HepG2 (cell line): ENCODE measurements at regions not wholly inside any gene's neighbourhood (a gene's known extent, or its start where the extent isn't known, plus 50 kb on each side); places are given as distances from the start of the nearest gene placed in this dataset.

Experiments used
- ATAC-seq: fragments of 200-7000 bp; cut with Tn5 transposase; 3 replicates; pipeline ENCODE4 v1.9.1; 2020; ENCODE audit warnings: mild to moderate bottlenecking, moderate library complexity
- BruUV-seq: library from RNA; stranded (reverse); fragments of 400-500 nt; replicated peaks from 2 replicates; lab custom pipeline; 2021; lab: Mats Ljungman, UMichigan
- CTCF ChIA-PET: fragments of 300-600 bp; formaldehyde crosslinking; extraction: SDS; loops from one replicate; lab custom pipeline; 2021; ENCODE audit warnings: low total read pairs, inconsistent platforms, low intra/inter-chr PET ratio; lab: Yijun Ruan, JAX
- POLR2A ChIA-PET: fragments of 350-600 bp; sonication (Branson Sonifier 250); formaldehyde crosslinking; loops from one replicate; lab custom pipeline; 2020; ENCODE audit warnings: antibody characterized with exemption, inconsistent platforms; lab: Yijun Ruan, JAX
- DNase-seq: peaks from one replicate; pipeline ENCODE4 v3.0.0-alpha.2; 2015; ENCODE audit warnings: low spot score
- FAIRE-seq: peaks from 3 replicates; lab custom pipeline; 2011; peaks lifted over from hg19 to GRCh38; lab: Jason Lieb, UNC
- H2AFZ ChIP-seq: one replicate; pipeline ENCODE4 v1.6.1; 2011; ENCODE audit warnings: low read length, inconsistent platforms
- H3K27ac ChIP-seq: fragments of 300-600 bp; 3 replicates; pipeline ENCODE4 v1.8.0; 2011; ENCODE audit warnings: mixed run types, mild to moderate bottlenecking, mixed read lengths, low read length, inconsistent platforms; ENCODE audit not compliant: insufficient read depth; ENCODE audit errors: extremely low read length
- H3K27me3 ChIP-seq, 2 experiments: fragments of 200-600 bp in 1 of 2; 2 replicates in 1 of 2; 3 replicates in 1 of 2; pipeline versions ENCODE4 v1.6.0 to v1.8.0; 2011; ENCODE audit warnings: low read length in 2 of 2, mild to moderate bottlenecking in 2 of 2, moderate library complexity in 2 of 2, inconsistent platforms in 1 of 2; ENCODE audit not compliant: insufficient read depth in 2 of 2, control insufficient read depth in 1 of 2
- H3K36me3 ChIP-seq, 2 experiments: fragments of 200-600 bp in 1 of 2; replicated peaks in 1 of 2; 2 replicates in 1 of 2; 3 replicates in 1 of 2; pipeline versions ENCODE4 v1.5.1 to v1.8.0; 2011; ENCODE audit warnings: low read length in 2 of 2, inconsistent platforms in 1 of 2; ENCODE audit not compliant: insufficient read depth in 2 of 2, control insufficient read depth in 1 of 2
- H3K4me1 ChIP-seq: 2 replicates; pipeline ENCODE4 v1.5.1; 2012; ENCODE audit warnings: low read length, inconsistent platforms; ENCODE audit not compliant: insufficient read depth
- H3K4me2 ChIP-seq: 2 replicates; pipeline ENCODE4 v1.6.0; 2011; ENCODE audit warnings: low read depth, low read length, inconsistent platforms
- H3K4me3 ChIP-seq, 3 experiments: fragments of 200-600 bp in 1 of 3; sonication (generic), shearing (Covaris generic) in 1 of 3; replicated peaks in 1 of 3; 2 replicates each; pipeline ENCODE4 v1.5.1; 2011 to 2016; ENCODE audit warnings: low read length in 3 of 3, inconsistent platforms in 2 of 3, low read depth in 2 of 3, mild to moderate bottlenecking in 2 of 3, control low read depth in 1 of 3, mixed read lengths in 1 of 3; ENCODE audit not compliant: insufficient read depth in 1 of 3
- H3K79me2 ChIP-seq: one replicate; pipeline ENCODE4 v1.6.1; 2011; ENCODE audit warnings: low read length, inconsistent platforms; ENCODE audit not compliant: insufficient read depth
- H3K9ac ChIP-seq: 2 replicates; pipeline ENCODE4 v1.6.0; 2011; ENCODE audit warnings: mild to moderate bottlenecking, low read depth, low read length, inconsistent platforms; ENCODE audit not compliant: insufficient read depth
- H3K9me3 ChIP-seq: 2 replicates; pipeline ENCODE4 v1.5.1; 2012; ENCODE audit warnings: mild to moderate bottlenecking, low read length
- H4K20me1 ChIP-seq: 2 replicates; pipeline ENCODE4 v1.6.0; 2011; ENCODE audit warnings: inconsistent platforms, mild to moderate bottlenecking, low read length, moderate library complexity; ENCODE audit not compliant: insufficient read depth
- MIER2 ChIP-seq: IDR thresholded peaks from 2 replicates; pipeline ENCODE4 v1.6.1; 2016; ENCODE audit warnings: missing biosample characterization, missing genetic modification reagents
- MTF1 ChIP-seq: sonication (generic); formaldehyde crosslinking; IDR thresholded peaks from 2 replicates; pipeline ENCODE4 v1.5.0; 2020; ENCODE audit warnings: missing genetic modification reagents
- MXD4 ChIP-seq: IDR thresholded peaks from 2 replicates; pipeline ENCODE4 v1.6.1; 2016; ENCODE audit warnings: mild to moderate bottlenecking, missing biosample characterization, missing genetic modification reagents
- NFE2 ChIP-seq: sonication (generic); formaldehyde crosslinking; IDR thresholded peaks from 2 replicates; pipeline ENCODE4 v1.4.0; 2020; ENCODE audit warnings: missing genetic modification reagents
- PHF5A ChIP-seq: IDR thresholded peaks from one replicate; pipeline ENCODE4 v1.6.1; 2018; ENCODE audit warnings: low read depth, missing genetic modification reagents; ENCODE audit not compliant: unreplicated experiment
- PHF8 ChIP-seq: sonication (generic); formaldehyde crosslinking; IDR thresholded peaks from 2 replicates; pipeline ENCODE4 v1.5.0; 2020; ENCODE audit warnings: missing genetic modification reagents
- RAD51 ChIP-seq: fragments of 450-650 bp; IDR thresholded peaks from 2 replicates; pipeline ENCODE4 v1.6.1; 2016; ENCODE audit warnings: borderline replicate concordance
- RFXANK ChIP-seq: IDR thresholded peaks from 2 replicates; pipeline ENCODE4 v1.6.1; 2016
- RORA ChIP-seq: sonication (generic); formaldehyde crosslinking; IDR thresholded peaks from 2 replicates; pipeline ENCODE4 v1.5.0; 2020; ENCODE audit warnings: mild to moderate bottlenecking, missing genetic modification reagents, moderate library complexity
- SP140L ChIP-seq: sonication (generic); formaldehyde crosslinking; IDR thresholded peaks from 2 replicates; pipeline ENCODE4 v1.4.0; 2020; ENCODE audit warnings: missing genetic modification reagents, borderline replicate concordance
- ZC3H13 ChIP-seq: sonication (generic); formaldehyde crosslinking; IDR thresholded peaks from 2 replicates; pipeline ENCODE4 v1.8.1; 2023; ENCODE audit warnings: mild to moderate bottlenecking, missing genetic modification reagents, moderate library complexity
- ZKSCAN8 ChIP-seq: IDR thresholded peaks from 2 replicates; pipeline ENCODE4 v1.6.1; 2016; ENCODE audit warnings: borderline replicate concordance, missing genetic modification reagents, missing compliant biosample characterization
- ZNF460 ChIP-seq: sonication (generic); formaldehyde crosslinking; IDR thresholded peaks from 2 replicates; pipeline ENCODE4 v1.5.1; 2020; ENCODE audit warnings: missing genetic modification reagents, mild to moderate bottlenecking, borderline replicate concordance
- ZNF616 ChIP-seq: sonication (generic); formaldehyde crosslinking; IDR thresholded peaks from 2 replicates; pipeline ENCODE4 v1.5.0; 2020; ENCODE audit warnings: low read depth, mild to moderate bottlenecking, missing genetic modification reagents
- ZNF768 ChIP-seq: sonication (generic); formaldehyde crosslinking; IDR thresholded peaks from 2 replicates; pipeline ENCODE4 v1.4.0; 2020; ENCODE audit warnings: missing genetic modification reagents
- ZNF776 ChIP-seq: sonication (generic); formaldehyde crosslinking; IDR thresholded peaks from 2 replicates; pipeline ENCODE4 v1.4.0; 2020; ENCODE audit warnings: mild to moderate bottlenecking, missing genetic modification reagents
- ZSCAN20 ChIP-seq: sonication (generic); formaldehyde crosslinking; IDR thresholded peaks from 2 replicates; pipeline ENCODE4 v1.4.0; 2020; ENCODE audit warnings: missing genetic modification reagents, mild to moderate bottlenecking, borderline replicate concordance
- WGBS: methylation state at CpG from one replicate; pipeline ENCODE4 v1.1.6; 2017; ENCODE audit warnings: low lambda C conversion rate; 5-methylcytosine and 5-hydroxymethylcytosine counted together
- in situ Hi-C: cut with HindIII; loops from 2 replicates; pipeline ENCODE4 v1.10.0; 2017; ENCODE audit warnings: low pct_unique_long_range_greater_than_20kb; ENCODE audit not compliant: extremely low pct_ligation_motif_present
- intact Hi-C: fragments of 100-400 bp; cut with micrococcal nuclease; formaldehyde crosslinking; loops from one replicate; pipeline ENCODE4 v1.10.0; 2022; ENCODE audit not compliant: unreplicated experiment
- TF ChIP-seq, protein P1 (sequence below): sonication (generic); formaldehyde crosslinking; IDR thresholded peaks from 2 replicates; pipeline ENCODE4 v1.4.0; 2020; ENCODE audit warnings: missing genetic modification reagents, borderline replicate concordance
- TF ChIP-seq, protein P2 (sequence below): sonication (generic); formaldehyde crosslinking; conservative IDR thresholded peaks from 2 replicates; pipeline ENCODE4 v1.8.0; 2022; ENCODE audit warnings: mild to moderate bottlenecking, moderate library complexity, missing genetic modification reagents
- TF ChIP-seq, protein P3 (sequence below): sonication (generic); formaldehyde crosslinking; IDR thresholded peaks from 2 replicates; pipeline ENCODE4 v1.4.0; 2020; ENCODE audit warnings: missing genetic modification reagents, mild to moderate bottlenecking, borderline replicate concordance

DNA sequence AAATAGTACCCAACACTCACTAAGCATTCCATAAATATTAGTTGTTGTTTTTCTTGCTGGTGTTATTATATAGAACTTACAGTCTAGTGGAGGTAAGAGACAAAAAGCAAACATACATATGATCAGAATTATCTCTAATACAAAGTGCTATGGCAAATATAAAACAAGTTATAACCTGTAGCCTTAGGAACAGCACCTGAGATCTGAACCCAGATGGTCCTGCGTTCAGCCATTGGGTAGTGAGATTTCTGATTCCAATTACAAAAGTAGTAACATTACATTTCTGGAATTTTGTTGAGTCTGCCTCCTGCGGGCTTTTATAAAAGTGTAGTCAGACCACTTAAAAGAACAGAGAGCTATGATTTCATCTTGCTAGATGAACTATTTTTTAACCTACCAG, 242.9 kb upstream of the ZNF462 start:
- no peak for ATAC-seq
- no peaks in the 10 kb centered on the region for H3K9me3 ChIP-seq
- TF ChIP-seq, protein P1, sequence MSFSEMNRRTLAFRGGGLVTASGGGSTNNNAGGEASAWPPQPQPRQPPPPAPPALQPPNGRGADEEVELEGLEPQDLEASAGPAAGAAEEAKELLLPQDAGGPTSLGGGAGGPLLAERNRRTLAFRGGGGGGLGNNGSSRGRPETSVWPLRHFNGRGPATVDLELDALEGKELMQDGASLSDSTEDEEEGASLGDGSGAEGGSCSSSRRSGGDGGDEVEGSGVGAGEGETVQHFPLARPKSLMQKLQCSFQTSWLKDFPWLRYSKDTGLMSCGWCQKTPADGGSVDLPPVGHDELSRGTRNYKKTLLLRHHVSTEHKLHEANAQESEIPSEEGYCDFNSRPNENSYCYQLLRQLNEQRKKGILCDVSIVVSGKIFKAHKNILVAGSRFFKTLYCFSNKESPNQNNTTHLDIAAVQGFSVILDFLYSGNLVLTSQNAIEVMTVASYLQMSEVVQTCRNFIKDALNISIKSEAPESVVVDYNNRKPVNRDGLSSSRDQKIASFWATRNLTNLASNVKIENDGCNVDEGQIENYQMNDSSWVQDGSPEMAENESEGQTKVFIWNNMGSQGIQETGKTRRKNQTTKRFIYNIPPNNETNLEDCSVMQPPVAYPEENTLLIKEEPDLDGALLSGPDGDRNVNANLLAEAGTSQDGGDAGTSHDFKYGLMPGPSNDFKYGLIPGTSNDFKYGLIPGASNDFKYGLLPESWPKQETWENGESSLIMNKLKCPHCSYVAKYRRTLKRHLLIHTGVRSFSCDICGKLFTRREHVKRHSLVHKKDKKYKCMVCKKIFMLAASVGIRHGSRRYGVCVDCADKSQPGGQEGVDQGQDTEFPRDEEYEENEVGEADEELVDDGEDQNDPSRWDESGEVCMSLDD (CRISPR knock-in tag) = no peak
- TF ChIP-seq MIER2 (CRISPR knock-in tag) = no peak
- TF ChIP-seq RORA = no peak
- no peak for TF ChIP-seq ZNF460
- no peak for TF ChIP-seq ZNF616 (CRISPR knock-in tag)
- TF ChIP-seq ZC3H13 (CRISPR knock-in tag) = no peak
- TF ChIP-seq PHF5A (CRISPR knock-in tag) = no peak
- no peak for TF ChIP-seq ZKSCAN8 (CRISPR knock-in tag)
- no peak for TF ChIP-seq RFXANK (CRISPR knock-in tag)
- no peak for TF ChIP-seq MTF1
- TF ChIP-seq RAD51 = no peak
- TF ChIP-seq PHF8 = no peak
- no peak for TF ChIP-seq ZNF768 (CRISPR knock-in tag)
- no peak for TF ChIP-seq NFE2 (CRISPR knock-in tag)
- no peak for TF ChIP-seq MXD4 (CRISPR knock-in tag)
- TF ChIP-seq ZNF776 (CRISPR knock-in tag) = no peak
- TF ChIP-seq SP140L (CRISPR knock-in tag) = no peak
- TF ChIP-seq ZSCAN20 (CRISPR knock-in tag) = no peak
- TF ChIP-seq, protein P2, sequence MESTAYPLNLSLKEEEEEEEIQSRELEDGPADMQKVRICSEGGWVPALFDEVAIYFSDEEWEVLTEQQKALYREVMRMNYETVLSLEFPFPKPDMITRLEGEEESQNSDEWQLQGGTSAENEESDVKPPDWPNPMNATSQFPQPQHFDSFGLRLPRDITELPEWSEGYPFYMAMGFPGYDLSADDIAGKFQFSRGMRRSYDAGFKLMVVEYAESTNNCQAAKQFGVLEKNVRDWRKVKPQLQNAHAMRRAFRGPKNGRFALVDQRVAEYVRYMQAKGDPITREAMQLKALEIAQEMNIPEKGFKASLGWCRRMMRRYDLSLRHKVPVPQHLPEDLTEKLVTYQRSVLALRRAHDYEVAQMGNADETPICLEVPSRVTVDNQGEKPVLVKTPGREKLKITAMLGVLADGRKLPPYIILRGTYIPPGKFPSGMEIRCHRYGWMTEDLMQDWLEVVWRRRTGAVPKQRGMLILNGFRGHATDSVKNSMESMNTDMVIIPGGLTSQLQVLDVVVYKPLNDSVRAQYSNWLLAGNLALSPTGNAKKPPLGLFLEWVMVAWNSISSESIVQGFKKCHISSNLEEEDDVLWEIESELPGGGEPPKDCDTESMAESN (CRISPR knock-in tag) = no peak
- TF ChIP-seq, protein P3, sequence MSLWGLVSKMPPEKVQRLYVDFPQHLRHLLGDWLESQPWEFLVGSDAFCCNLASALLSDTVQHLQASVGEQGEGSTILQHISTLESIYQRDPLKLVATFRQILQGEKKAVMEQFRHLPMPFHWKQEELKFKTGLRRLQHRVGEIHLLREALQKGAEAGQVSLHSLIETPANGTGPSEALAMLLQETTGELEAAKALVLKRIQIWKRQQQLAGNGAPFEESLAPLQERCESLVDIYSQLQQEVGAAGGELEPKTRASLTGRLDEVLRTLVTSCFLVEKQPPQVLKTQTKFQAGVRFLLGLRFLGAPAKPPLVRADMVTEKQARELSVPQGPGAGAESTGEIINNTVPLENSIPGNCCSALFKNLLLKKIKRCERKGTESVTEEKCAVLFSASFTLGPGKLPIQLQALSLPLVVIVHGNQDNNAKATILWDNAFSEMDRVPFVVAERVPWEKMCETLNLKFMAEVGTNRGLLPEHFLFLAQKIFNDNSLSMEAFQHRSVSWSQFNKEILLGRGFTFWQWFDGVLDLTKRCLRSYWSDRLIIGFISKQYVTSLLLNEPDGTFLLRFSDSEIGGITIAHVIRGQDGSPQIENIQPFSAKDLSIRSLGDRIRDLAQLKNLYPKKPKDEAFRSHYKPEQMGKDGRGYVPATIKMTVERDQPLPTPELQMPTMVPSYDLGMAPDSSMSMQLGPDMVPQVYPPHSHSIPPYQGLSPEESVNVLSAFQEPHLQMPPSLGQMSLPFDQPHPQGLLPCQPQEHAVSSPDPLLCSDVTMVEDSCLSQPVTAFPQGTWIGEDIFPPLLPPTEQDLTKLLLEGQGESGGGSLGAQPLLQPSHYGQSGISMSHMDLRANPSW (CRISPR knock-in tag) = no peak
- TF ChIP-seq, all 625 proteins: peak for 0
- H3K4me2 ChIP-seq = no peak overlapping the region
- ChIA-PET CTCF (no interaction called here), POLR2A (no interaction called here)
- no peaks in the 10 kb centered on the region for H3K36me3 ChIP-seq
- no peak overlapping the region for H3K4me3 ChIP-seq
- no peak overlapping the region for H3K9ac ChIP-seq
- H2AFZ ChIP-seq = no peak overlapping the region
- 21% methylated on average over 2 of the region's 2 CpGs for WGBS
- intact Hi-C loops (no loop called here), in situ Hi-C loops (no loop called here)
- no peak for DNase-seq
- no peaks in the 10 kb centered on the region for H4K20me1 ChIP-seq
- no peak overlapping the region for H3K27ac ChIP-seq
- H3K27me3 ChIP-seq = no peaks in the 10 kb centered on the region; a peak in 2 of 5 replicates
- BruUV-seq = no TSS peak
- no peak for FAIRE-seq
- no peaks in the 10 kb centered on the region for H3K79me2 ChIP-seq
- H3K4me1 ChIP-seq = no peaks in the 10 kb centered on the region
